Kidney (tissue), 13 donors: ENCODE measurements at regions not wholly inside any gene's neighbourhood (a gene's known extent, or its start where the extent isn't known, plus 50 kb on each side); places are given as distances from the start of the nearest gene placed in this dataset.

ENCODE experiments used
- DNase-seq, 5 donors: peaks; one replicate each; pipeline ENCODE4 v3.0.0-alpha.2; 2013 to 2020
- FAIRE-seq: peaks from 2 replicates; lab custom pipeline; 2012; peaks lifted over from hg19 to GRCh38; lab: Jason Lieb, UNC
- H3K27ac ChIP-seq, 2 donors: one replicate each; pipeline ENCODE4 v1.7.0; 2013; ENCODE audit warnings: low read depth in 2 of 2, low read length in 2 of 2, inconsistent platforms in 1 of 2
- H3K27me3 ChIP-seq: one replicate; pipeline ENCODE4 v1.7.1; 2013; ENCODE audit warnings: low read length, inconsistent platforms; ENCODE audit not compliant: control insufficient read depth, insufficient read depth
- H3K36me3 ChIP-seq, 3 donors: one replicate each; pipeline versions ENCODE4 v1.7.0 to v1.7.1; 2013; ENCODE audit warnings: low read length in 3 of 3, control low read depth in 1 of 3, inconsistent platforms in 1 of 3; ENCODE audit not compliant: insufficient read depth in 3 of 3, control insufficient read depth in 2 of 3
- H3K4me1 ChIP-seq, 3 donors: one replicate each; pipeline versions ENCODE4 v1.7.0 to v1.7.1; 2013; ENCODE audit warnings: low read length in 3 of 3, inconsistent platforms in 1 of 3, low read depth in 1 of 3; ENCODE audit not compliant: control insufficient read depth in 2 of 3, insufficient read depth in 2 of 3
- H3K4me3 ChIP-seq, 3 donors: one replicate each; pipeline versions ENCODE4 v1.7.0 to v1.8.1; 2013; ENCODE audit warnings: low read length in 3 of 3, control low read depth in 1 of 3, inconsistent platforms in 1 of 3
- H3K9ac ChIP-seq, 3 donors: one replicate each; pipeline versions ENCODE4 v1.7.0 to v1.7.1; 2013; ENCODE audit warnings: low read length in 3 of 3, control low read depth in 1 of 3, inconsistent platforms in 1 of 3
- H3K9me3 ChIP-seq, 3 donors: one replicate each; pipeline versions ENCODE4 v1.7.0 to v1.7.1; 2013; ENCODE audit warnings: low read length in 3 of 3, control low read depth in 1 of 3, inconsistent platforms in 1 of 3; ENCODE audit not compliant: control insufficient read depth in 2 of 3, insufficient read depth in 1 of 3
- CTCF ChIP-seq: IDR thresholded peaks from 3 replicates; pipeline ENCODE4 v1.5.1; 2012; ENCODE audit warnings: mild to moderate bottlenecking, moderate library complexity, borderline replicate concordance; ENCODE audit not compliant: insufficient read depth; ENCODE audit errors: extremely low read depth
- intact Hi-C: fragments of 100-400 bp; cut with DNase I; formaldehyde crosslinking; loops from one replicate; pipeline ENCODE4 v1.11.1; 2022
- donor health status: control.
- donor health status: control.
- donor health status: control.
- donor health status: control.
- donor health status: control.
- donor health status: DM: yes; HTN: yes; CAD: no.
- donor health status: Normal renal cell carcinoma (clear cell type).

GRCh38 chr2:188000189-188000588 is 291.5 kb upstream of the GULP1 start:
- TF ChIP-seq CTCF, result no peak
- no peaks in the 10 kb centered on the region for H3K36me3 ChIP-seq
- no peaks in the 10 kb centered on the region for H3K4me1 ChIP-seq
- DNase-seq (no peak), FAIRE-seq (no peak)
- H3K27me3 ChIP-seq, result no peaks in the 10 kb centered on the region
- H3K4me3 ChIP-seq, result no peak overlapping the region
- intact Hi-C loops, result no loop called here
- H3K9me3 ChIP-seq, result no peaks in the 10 kb centered on the region
- H3K9ac ChIP-seq, result no peak overlapping the region
- H3K27ac ChIP-seq, result no peak overlapping the region

DNA sequence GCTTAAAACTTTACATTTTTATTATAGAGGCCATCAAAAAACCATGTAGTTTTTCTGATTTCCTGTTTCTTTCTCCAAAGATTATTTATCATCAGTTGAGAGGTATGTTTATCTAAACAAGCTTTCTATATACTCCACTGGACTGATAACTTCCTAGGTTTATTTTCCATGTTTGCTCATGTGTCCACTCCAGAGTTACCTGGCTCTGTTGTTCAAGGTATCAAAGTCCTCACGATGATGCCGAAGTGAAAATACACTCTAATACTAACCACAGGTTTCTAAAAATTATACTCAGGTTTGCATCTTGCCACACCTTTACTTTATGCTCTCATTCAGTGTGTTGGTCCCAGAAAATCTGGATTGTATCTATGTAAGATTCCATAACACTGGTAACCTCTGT is 287.9 kb upstream of the GULP1 start:
- Histone ChIP-seq H3K9ac (no peak overlapping the region), H3K36me3 (no peaks in the 10 kb centered on the region), H3K4me3 (no peak overlapping the region), H3K27ac (no peak overlapping the region), H3K9me3 (no peaks in the 10 kb centered on the region), H3K4me1 (no peaks in the 10 kb centered on the region), H3K27me3 (no peaks in the 10 kb centered on the region)
- FAIRE-seq (no peak), DNase-seq (no peak)
- no peak for TF ChIP-seq CTCF
- intact Hi-C loops, result no loop called here

- FAIRE-seq (no peak), DNase-seq (no peak)
- Histone ChIP-seq H3K4me3 (no peak overlapping the region), H3K36me3 (no peaks in the 10 kb centered on the region), H3K27me3 (no peaks in the 10 kb centered on the region), H3K27ac (no peak overlapping the region), H3K9me3 (no peaks in the 10 kb centered on the region), H3K4me1 (no peaks in the 10 kb centered on the region), H3K9ac (no peak overlapping the region)
- no peak for TF ChIP-seq CTCF
- intact Hi-C loops, result no loop called here
Measured at GRCh38 chr2:188013767-188014166, 277.9 kb upstream of the GULP1 start.

DNA sequence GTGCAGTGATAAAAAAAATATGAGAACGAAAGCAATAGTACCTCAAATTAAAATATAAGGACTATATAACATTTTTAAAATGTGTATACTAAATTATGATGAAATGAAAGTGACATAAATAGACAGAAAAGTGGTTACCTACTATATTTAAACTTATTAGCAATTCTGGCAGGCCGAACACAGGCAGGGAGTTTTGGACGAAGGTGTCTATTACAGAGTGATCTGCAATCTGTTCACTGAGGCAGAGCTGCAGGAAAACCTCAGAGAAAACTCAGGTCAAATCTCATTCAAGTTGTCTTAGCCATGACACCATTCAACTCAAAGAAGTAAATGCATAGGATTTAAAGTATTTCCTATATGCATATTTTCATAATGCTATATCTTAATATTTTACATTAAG is 274.8 kb upstream of the GULP1 start:
- TF ChIP-seq CTCF, result no peak
- FAIRE-seq (no peak), DNase-seq (no peak)
- intact Hi-C loops, result no loop called here
- Histone ChIP-seq H3K4me1 (no peaks in the 10 kb centered on the region), H3K9me3 (peaks cover 0 to 7% (median 0%) of the 10 kb centered on the region in 3 donors), H3K9ac (no peak overlapping the region), H3K4me3 (no peak overlapping the region), H3K36me3 (no peaks in the 10 kb centered on the region), H3K27ac (no peak overlapping the region), H3K27me3 (no peaks in the 10 kb centered on the region)
